ENCODE measurements at regions not wholly inside any gene's neighbourhood (a gene's known extent, or its start where the extent isn't known, plus 50 kb on each side); places are given as distances from the start of the nearest gene placed in this dataset.

DNA sequence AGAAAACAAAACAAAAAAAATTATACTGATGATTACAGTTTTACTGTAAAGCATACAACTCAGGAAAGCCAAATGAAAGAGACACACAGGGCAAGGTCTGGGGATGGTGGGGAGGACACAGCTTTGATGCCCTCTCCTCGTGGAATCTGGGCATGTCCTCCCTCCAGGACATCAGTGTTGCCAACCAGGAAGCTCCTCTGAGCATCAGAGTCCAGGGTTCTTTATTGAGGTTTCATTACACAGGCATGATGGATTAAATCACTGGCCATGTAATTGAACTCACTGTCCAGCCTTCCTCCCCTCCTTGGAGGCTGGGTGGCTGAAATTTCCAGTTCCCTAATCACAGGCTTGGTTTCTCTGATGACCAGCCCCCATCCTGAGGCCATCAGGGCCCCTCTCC, 89.6 kb upstream of the MIER3 start:
- H2BK15ac ChIP-seq (ENCODE audit: low read depth, low read length): no peak overlapping the region
- no peak overlapping the region for H2AK5ac ChIP-seq (ENCODE audit: low read depth, low read length)
- no peak overlapping the region for H4K8ac ChIP-seq (ENCODE audit: low read depth in 2 of 2, low read length in 2 of 2)
- no peaks in the 10 kb centered on the region for H4K20me1 ChIP-seq (ENCODE audit: insufficient read depth, low read length)
- POLR2A ChIA-PET (ENCODE audit: unreplicated experiment): no interaction called here
- H3K27ac ChIP-seq (ENCODE audit: insufficient read depth, low read length): no peak overlapping the region
- H3K9me3 ChIP-seq (ENCODE audit: control insufficient read depth, insufficient read depth, low read length): no peaks in the 10 kb centered on the region
- dilution Hi-C loops (cut with HindIII; ENCODE audit: low sequenced_read_pairs, unreplicated experiment): no loop called here
- H2BK20ac ChIP-seq (ENCODE audit: low read depth, low read length): no peak overlapping the region
- no peaks in the 10 kb centered on the region for H3K4me1 ChIP-seq (ENCODE audit: control insufficient read depth, insufficient read depth, low read length)
- BruUV-seq (replicated peaks): no TSS peak
- H3K4me3 ChIP-seq (ENCODE audit: insufficient read depth, low read depth, low read length): no peak overlapping the region
- H3K4ac ChIP-seq (ENCODE audit: low read depth, low read length): no peak overlapping the region
- H2BK120ac ChIP-seq (ENCODE audit: low read depth, low read length): no peak overlapping the region
- H2AK9ac ChIP-seq (replicated peaks; ENCODE audit: low read depth, low read length, poor library complexity): no peak overlapping the region
- ATAC-seq (ENCODE audit: low read depth): no peak
- H3K14ac ChIP-seq (replicated peaks; ENCODE audit: low read depth, low read length): no peak overlapping the region
- H4K5ac ChIP-seq (ENCODE audit: low read depth, low read length): no peak overlapping the region
- H4K91ac ChIP-seq (ENCODE audit: insufficient read depth, low read depth, low read length): no peak overlapping the region
- H3K79me1 ChIP-seq (ENCODE audit: low read depth in 1 of 2, low read length in 2 of 2): no peaks in the 10 kb centered on the region
- WGBS, 2 experiments (ENCODE audit: extremely low coverage in 2 of 2, insufficient read length in 1 of 2): no CpG with 5 or more reads among the region's 1 CpG
- H3K9me1 ChIP-seq (ENCODE audit: insufficient read depth, low read length): no peaks in the 10 kb centered on the region
- no peak overlapping the region for H3K9ac ChIP-seq (ENCODE audit: low read depth, low read length)
- no peak overlapping the region for H3K56ac ChIP-seq (ENCODE audit: extremely low read depth, insufficient read depth, low read length)
- H2AFZ ChIP-seq (replicated peaks; ENCODE audit: low read length, poor library complexity): no peak overlapping the region
- no peaks in the 10 kb centered on the region for H3K36me3 ChIP-seq (ENCODE audit: control insufficient read depth, insufficient read depth, low read length)
- H3K18ac ChIP-seq (ENCODE audit: low read depth, low read length): no peak overlapping the region
- no peak overlapping the region for H3K23ac ChIP-seq (ENCODE audit: low read depth, low read length)
- H3K4me2 ChIP-seq (ENCODE audit: low read depth, low read length): no peak overlapping the region
- in situ Hi-C loops (cut with MboI; ENCODE audit: low sequenced_read_pairs): no loop called here
- intact Hi-C loops (cut with micrococcal nuclease): no loop called here
- no peak overlapping the region for H2BK5ac ChIP-seq (ENCODE audit: low read depth, low read length, poor library complexity, severe bottlenecking)
- CTCF ChIA-PET: no interaction called here
- peaks cover 6% of the 10 kb centered on the region for H3K27me3 ChIP-seq (ENCODE audit: control insufficient read depth, insufficient read depth, low read length)
- DNase-seq: no peak
- TF ChIP-seq MXI1 (IDR thresholded peaks at IDR 0.05; ENCODE audit: borderline replicate concordance, low read depth, low read length): no peak
- no peak for TF ChIP-seq CTCF (conservative IDR thresholded peaks at IDR 0.05; ENCODE audit: low read depth, low read length)
- TF ChIP-seq MAZ (IDR thresholded peaks at IDR 0.05; ENCODE audit: borderline replicate concordance, low read depth, low read length): no peak
- TF ChIP-seq USF2 (IDR thresholded peaks at IDR 0.05; ENCODE audit: low read depth, low read length): no peak

Measured in IMR-90 (cell line).